IPS-18a (cell line): ENCODE measurements at regions not wholly inside any gene's neighbourhood (a gene's known extent, or its start where the extent isn't known, plus 50 kb on each side); places are given as distances from the start of the nearest gene placed in this dataset.

Experiments
- H3K27ac ChIP-seq: one replicate; pipeline ENCODE4 v1.5.1; 2013; ENCODE audit warnings: low read length
- H3K27me3 ChIP-seq: one replicate; pipeline ENCODE4 v1.6.1; 2013; ENCODE audit warnings: mild to moderate bottlenecking, low read length; ENCODE audit not compliant: control insufficient read depth, insufficient read depth
- H3K36me3 ChIP-seq: one replicate; pipeline ENCODE4 v1.6.1; 2013; ENCODE audit warnings: low read depth, low read length; ENCODE audit not compliant: control insufficient read depth
- H3K4me1 ChIP-seq: one replicate; pipeline ENCODE4 v1.6.1; 2013; ENCODE audit warnings: low read depth, low read length; ENCODE audit not compliant: control insufficient read depth
- H3K4me3 ChIP-seq: one replicate; pipeline ENCODE4 v1.5.1; 2013; ENCODE audit warnings: low read length
- H3K9ac ChIP-seq: one replicate; pipeline ENCODE4 v1.6.1; 2013; ENCODE audit warnings: mild to moderate bottlenecking, low read length, moderate library complexity
- H3K9me3 ChIP-seq: one replicate; pipeline ENCODE4 v1.6.1; 2013; ENCODE audit warnings: low read depth, low read length; ENCODE audit not compliant: control insufficient read depth

- peaks cover 16% of the 10 kb centered on the region for H3K4me1 ChIP-seq
- H3K9me3 ChIP-seq = no peaks in the 10 kb centered on the region
- no peaks in the 10 kb centered on the region for H3K36me3 ChIP-seq
- peaks cover 51% of the 10 kb centered on the region for H3K27me3 ChIP-seq
- no peak overlapping the region for H3K27ac ChIP-seq
- H3K9ac ChIP-seq = peak overlapping the region; percentile 37
- H3K4me3 ChIP-seq = peak overlapping the region; percentile 78
Measured at GRCh38 chr12:111035578-111036301, 115.4 kb upstream of the MYL2 start.

GRCh38 chr12:111034886-111035577, 114.7 kb upstream of the MYL2 start:
- H3K27me3 ChIP-seq = peaks cover 51% of the 10 kb centered on the region
- H3K4me3 ChIP-seq = peak overlapping the region; percentile 78
- H3K9me3 ChIP-seq = no peaks in the 10 kb centered on the region
- peaks cover 21% of the 10 kb centered on the region for H3K4me1 ChIP-seq
- no peak overlapping the region for H3K27ac ChIP-seq
- H3K9ac ChIP-seq = peak overlapping the region; percentile 37
- no peaks in the 10 kb centered on the region for H3K36me3 ChIP-seq

- Histone ChIP-seq H3K27me3 (peaks cover 51% of the 10 kb centered on the region), H3K4me3 (peak within 1 kb of the TSS; percentile 78), H3K9ac (peak within 1 kb of the TSS; percentile 56), H3K27ac (no peak within 1 kb of the TSS), H3K4me1 (peaks cover 25% of the 10 kb centered on the region), H3K9me3 (no peaks in the 10 kb centered on the region), H3K36me3 (no peaks in the 10 kb centered on the region)
Measured at GRCh38 chr12:111034083-111034885, 113.9 kb upstream of the MYL2 start, which contains the start of gene CUX2. CUX2 (plus strand) TSS chr12:111034165.

GRCh38 chr12:111033281-111034082, 113.1 kb upstream of the MYL2 start:
- H3K9ac ChIP-seq = peak overlapping the region; percentile 43
- H3K4me3 ChIP-seq = peak overlapping the region; percentile 72

GRCh38 chr12:111032591-111032919, 112.2 kb upstream of the MYL2 start:
- Histone ChIP-seq H3K4me3 (peak overlapping the region; percentile 72), H3K36me3 (no peaks in the 10 kb centered on the region), H3K4me1 (peaks cover 25% of the 10 kb centered on the region), H3K9me3 (no peaks in the 10 kb centered on the region), H3K27me3 (peaks cover 43% of the 10 kb centered on the region), H3K9ac (no peak overlapping the region), H3K27ac (no peak overlapping the region)

More at GRCh38 chr12:111033281-111034082, 113.1 kb upstream of the MYL2 start:
- no peaks in the 10 kb centered on the region for H3K9me3 ChIP-seq
- H3K36me3 ChIP-seq = no peaks in the 10 kb centered on the region
- H3K27me3 ChIP-seq = peaks cover 51% of the 10 kb centered on the region
- H3K4me1 ChIP-seq = peaks cover 25% of the 10 kb centered on the region
- H3K27ac ChIP-seq = no peak overlapping the region

GRCh38 chr12:111031916-111032590, 111.7 kb upstream of the MYL2 start:
- Histone ChIP-seq H3K9me3 (no peaks in the 10 kb centered on the region), H3K27me3 (peaks cover 38% of the 10 kb centered on the region), H3K4me1 (peaks cover 25% of the 10 kb centered on the region), H3K36me3 (no peaks in the 10 kb centered on the region), H3K27ac (no peak overlapping the region), H3K9ac (no peak overlapping the region), H3K4me3 (no peak overlapping the region)

GRCh38 chr12:111030800-111031199, 110.4 kb upstream of the MYL2 start:
- Histone ChIP-seq H3K4me3 (no peak overlapping the region), H3K27ac (no peak overlapping the region), H3K9me3 (no peaks in the 10 kb centered on the region), H3K27me3 (peaks cover 25% of the 10 kb centered on the region), H3K36me3 (no peaks in the 10 kb centered on the region), H3K9ac (no peak overlapping the region), H3K4me1 (peaks cover 17% of the 10 kb centered on the region)

- Histone ChIP-seq H3K36me3 (no peaks in the 10 kb centered on the region), H3K27ac (no peak overlapping the region), H3K4me1 (peaks cover 14% of the 10 kb centered on the region), H3K27me3 (peaks cover 19% of the 10 kb centered on the region), H3K4me3 (no peak overlapping the region), H3K9ac (no peak overlapping the region), H3K9me3 (no peaks in the 10 kb centered on the region)
Measured at GRCh38 chr12:111029732-111030131, 109.4 kb upstream of the MYL2 start.

GRCh38 chr12:111029305-111029704, 108.9 kb upstream of the MYL2 start:
- H3K4me3 ChIP-seq = no peak overlapping the region
- H3K27me3 ChIP-seq = peaks cover 19% of the 10 kb centered on the region
- H3K27ac ChIP-seq = no peak overlapping the region
- peaks cover 14% of the 10 kb centered on the region for H3K4me1 ChIP-seq
- no peaks in the 10 kb centered on the region for H3K36me3 ChIP-seq
- no peaks in the 10 kb centered on the region for H3K9me3 ChIP-seq
- no peak overlapping the region for H3K9ac ChIP-seq

- Histone ChIP-seq H3K4me3 (no peak overlapping the region), H3K9me3 (no peaks in the 10 kb centered on the region), H3K4me1 (peaks cover 14% of the 10 kb centered on the region), H3K27ac (no peak overlapping the region), H3K36me3 (no peaks in the 10 kb centered on the region), H3K27me3 (peaks cover 19% of the 10 kb centered on the region), H3K9ac (no peak overlapping the region)
Measured at GRCh38 chr12:111028830-111029229, 108.5 kb upstream of the MYL2 start.
